HepG2 (cell line): ENCODE measurements at regions not wholly inside any gene's neighbourhood (a gene's known extent, or its start where the extent isn't known, plus 50 kb on each side); places are given as distances from the start of the nearest gene placed in this dataset.

Experiments
- AGO2 ChIP-seq: fragments of 200-400 bp; formaldehyde crosslinking; optimal IDR thresholded peaks from 2 replicates; pipeline ENCODE3; 2017; ENCODE audit warnings: mild to moderate bottlenecking, low read depth, low read length, moderate library complexity
- HHEX ChIP-seq: IDR thresholded peaks from 2 replicates; pipeline ENCODE4 v1.6.1; 2016; ENCODE audit warnings: control low read depth
- IRF2 ChIP-seq: IDR thresholded peaks from 2 replicates; pipeline ENCODE4 v1.6.1; 2018; ENCODE audit warnings: missing genetic modification reagents, missing compliant biosample characterization
- KAT2B ChIP-seq: fragments of 150-350 bp; IDR thresholded peaks from 2 replicates; pipeline ENCODE4 v1.6.1; 2014; ENCODE audit warnings: low read depth, low read length, borderline replicate concordance
- KLF11 ChIP-seq: IDR thresholded peaks from 2 replicates; pipeline ENCODE4 v1.6.1; 2016; ENCODE audit warnings: missing compliant biosample characterization
- MAZ ChIP-seq, 2 experiments: sonication (generic) in 1 of 2; formaldehyde crosslinking in 1 of 2; IDR thresholded peaks; 2 replicates each; pipeline versions ENCODE4 v1.5.0 to v1.6.1; 2012 to 2020; ENCODE audit warnings: low read depth in 2 of 2, mild to moderate bottlenecking in 2 of 2, borderline replicate concordance in 1 of 2, improper control_type of control experiment in 1 of 2, low read length in 1 of 2, missing genetic modification reagents in 1 of 2, moderate library complexity in 1 of 2
- PLSCR1 ChIP-seq: sonication (generic); formaldehyde crosslinking; IDR thresholded peaks from 2 replicates; pipeline ENCODE4 v1.5.0; 2020; ENCODE audit warnings: missing genetic modification reagents, mild to moderate bottlenecking, borderline replicate concordance
- SIN3A ChIP-seq: IDR thresholded peaks from 2 replicates; pipeline ENCODE4 v1.6.1; 2011; ENCODE audit warnings: low read depth, mild to moderate bottlenecking, control low read depth, low read length, borderline replicate concordance
- ZBED4 ChIP-seq: sonication (generic); formaldehyde crosslinking; IDR thresholded peaks from 2 replicates; pipeline ENCODE4 v1.4.0; 2020; ENCODE audit warnings: missing genetic modification reagents, borderline replicate concordance
- ZBTB49 ChIP-seq: sonication (generic); formaldehyde crosslinking; IDR thresholded peaks from 2 replicates; pipeline ENCODE4 v1.4.0; 2020; ENCODE audit warnings: missing genetic modification reagents, borderline replicate concordance
- ZNF18 ChIP-seq: sonication (generic); formaldehyde crosslinking; IDR thresholded peaks from 2 replicates; pipeline ENCODE4 v1.8.0; 2022; ENCODE audit warnings: mild to moderate bottlenecking, missing genetic modification reagents; ENCODE audit not compliant: insufficient replicate concordance
- ZNF543 ChIP-seq: sonication (generic); formaldehyde crosslinking; IDR thresholded peaks from 2 replicates; pipeline ENCODE4 v1.4.0; 2020; ENCODE audit warnings: mild to moderate bottlenecking, missing genetic modification reagents
- ZNF644 ChIP-seq: IDR thresholded peaks from 2 replicates; pipeline ENCODE4 v1.6.1; 2016; ENCODE audit warnings: low read depth
- TF ChIP-seq, protein P1 (sequence below), 2 experiments: sonication (generic) in 1 of 2; formaldehyde crosslinking in 1 of 2; IDR thresholded peaks; 2 replicates each; pipeline versions ENCODE4 v1.6.1 to v1.9.0; 2014 to 2022; ENCODE audit warnings: antibody characterized with exemption in 1 of 2, borderline replicate concordance in 1 of 2, inconsistent platforms in 1 of 2, low read depth in 1 of 2, missing genetic modification reagents in 1 of 2

- no peak for TF ChIP-seq PLSCR1 (CRISPR knock-in tag)
- no peak for TF ChIP-seq KAT2B
- TF ChIP-seq ZBED4 = 0 out of 2 replicates have a peak, but pooled peaks have one; percentile 14
- TF ChIP-seq AGO2 = no peak
- TF ChIP-seq ZNF644 (CRISPR knock-in tag) = peak; percentile 68
- no peak for TF ChIP-seq IRF2
- 0 out of 2 replicates have a peak, but pooled peaks have one; percentile 27 for TF ChIP-seq KLF11 (CRISPR knock-in tag)
- TF ChIP-seq, protein P1, sequence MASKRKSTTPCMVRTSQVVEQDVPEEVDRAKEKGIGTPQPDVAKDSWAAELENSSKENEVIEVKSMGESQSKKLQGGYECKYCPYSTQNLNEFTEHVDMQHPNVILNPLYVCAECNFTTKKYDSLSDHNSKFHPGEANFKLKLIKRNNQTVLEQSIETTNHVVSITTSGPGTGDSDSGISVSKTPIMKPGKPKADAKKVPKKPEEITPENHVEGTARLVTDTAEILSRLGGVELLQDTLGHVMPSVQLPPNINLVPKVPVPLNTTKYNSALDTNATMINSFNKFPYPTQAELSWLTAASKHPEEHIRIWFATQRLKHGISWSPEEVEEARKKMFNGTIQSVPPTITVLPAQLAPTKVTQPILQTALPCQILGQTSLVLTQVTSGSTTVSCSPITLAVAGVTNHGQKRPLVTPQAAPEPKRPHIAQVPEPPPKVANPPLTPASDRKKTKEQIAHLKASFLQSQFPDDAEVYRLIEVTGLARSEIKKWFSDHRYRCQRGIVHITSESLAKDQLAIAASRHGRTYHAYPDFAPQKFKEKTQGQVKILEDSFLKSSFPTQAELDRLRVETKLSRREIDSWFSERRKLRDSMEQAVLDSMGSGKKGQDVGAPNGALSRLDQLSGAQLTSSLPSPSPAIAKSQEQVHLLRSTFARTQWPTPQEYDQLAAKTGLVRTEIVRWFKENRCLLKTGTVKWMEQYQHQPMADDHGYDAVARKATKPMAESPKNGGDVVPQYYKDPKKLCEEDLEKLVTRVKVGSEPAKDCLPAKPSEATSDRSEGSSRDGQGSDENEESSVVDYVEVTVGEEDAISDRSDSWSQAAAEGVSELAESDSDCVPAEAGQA (IDR thresholded peaks at IDR 0.05; ENCODE audit: low read depth) = no peak
- TF ChIP-seq, protein P1 (CRISPR knock-in tag; IDR thresholded peaks at IDR 0.05; ENCODE audit: borderline replicate concordance) = no peak
- no peak for TF ChIP-seq ZNF18 (CRISPR knock-in tag)
- TF ChIP-seq SIN3A = no peak
- TF ChIP-seq ZBTB49 (CRISPR knock-in tag) = no peak
- TF ChIP-seq MAZ (IDR thresholded peaks at IDR 0.05; ENCODE audit: borderline replicate concordance, low read depth, low read length) = no peak
- no peak for TF ChIP-seq MAZ (CRISPR knock-in tag; IDR thresholded peaks at IDR 0.05; ENCODE audit: low read depth)
- no peak for TF ChIP-seq HHEX (CRISPR knock-in tag)
- TF ChIP-seq ZNF543 (CRISPR knock-in tag) = no peak
Measured at GRCh38 chr2:8134473-8134932, 547.4 kb upstream of the ID2 start (continued).
